Adrenal gland (tissue), 5 donors: ENCODE measurements at regions not wholly inside any gene's neighbourhood (a gene's known extent, or its start where the extent isn't known, plus 50 kb on each side); places are given as distances from the start of the nearest gene placed in this dataset.

Experiments
- CTCF ChIP-seq, 6 experiments: fragments of 450-650 bp in 4 of 6; fragments of 200-600 bp in 2 of 6; sonication (generic) in 1 of 6; IDR thresholded peaks; 1 replicate in 5 of 6; 2 replicates in 1 of 6; pipeline versions ENCODE4 v1.5.1 to v1.8.0; 2016 to 2021; ENCODE audit warnings: antibody characterized with exemption in 6 of 6, mild to moderate bottlenecking in 2 of 6, moderate library complexity in 1 of 6
- POLR2A ChIP-seq, 2 donors: fragments of 450-650 bp; IDR thresholded peaks; one replicate each; pipeline ENCODE4 v1.6.1; 2017; ENCODE audit warnings: antibody characterized with exemption in 2 of 2, mild to moderate bottlenecking in 2 of 2, moderate library complexity in 1 of 2
- donor health status: DM: no; HTN: no; CAD: no.

- TF ChIP-seq POLR2A (IDR thresholded peaks at IDR 0.05), result no peak
- no peak for TF ChIP-seq CTCF (IDR thresholded peaks at IDR 0.05)
These were observed 141.4 kb downstream of the SCG2 start for GRCh38 chr2:223460774-223461211.
